Gastroesophageal sphincter (tissue), 4 donors: ENCODE measurements at regions not wholly inside any gene's neighbourhood (a gene's known extent, or its start where the extent isn't known, plus 50 kb on each side); places are given as distances from the start of the nearest gene placed in this dataset.
"Not testable (repeated sequence)": the region's sequence is repeated elsewhere in the genome, so short reads cannot be mapped to it uniquely, and the experiment has no call there.

ENCODE experiments used
- ATAC-seq: fragments of 150-250 bp; one replicate; pipeline ENCODE4 v1.9.1; 2016; ENCODE audit warnings: mild to moderate bottlenecking, moderate library complexity
- H3K27ac ChIP-seq, 4 donors: fragments of 200-600 bp; sonication (generic) in 3 of 4; 1 replicate in 3 of 4; 2 replicates in 1 of 4; pipeline ENCODE4 v1.5.1; 2016 to 2019
- H3K27me3 ChIP-seq: fragments of 200-600 bp; sonication (generic); one replicate; pipeline ENCODE4 v1.5.1; 2019
- H3K36me3 ChIP-seq, 2 donors: fragments of 200-600 bp; sonication (generic); one replicate each; pipeline ENCODE4 v1.5.1; 2019; ENCODE audit warnings: control low read depth in 1 of 2
- H3K4me1 ChIP-seq, 3 donors: fragments of 200-600 bp; sonication (generic); 1 replicate in 2 of 3; 2 replicates in 1 of 3; pipeline ENCODE4 v1.5.1; 2016 to 2019; ENCODE audit warnings: control low read depth in 2 of 3
- H3K4me3 ChIP-seq, 2 donors: fragments of 200-600 bp; sonication (generic); one replicate each; pipeline ENCODE4 v1.5.1; 2019; ENCODE audit warnings: mild to moderate bottlenecking in 1 of 2, moderate library complexity in 1 of 2
- H3K9me3 ChIP-seq, 3 donors: fragments of 200-600 bp; sonication (generic); one replicate each; pipeline ENCODE4 v1.5.1; 2017 to 2019; ENCODE audit warnings: control low read depth in 2 of 3
- EP300 ChIP-seq: sonication (generic); formaldehyde crosslinking; IDR thresholded peaks from one replicate; pipeline ENCODE4 v1.6.1; 2017; ENCODE audit warnings: antibody characterized with exemption, mild to moderate bottlenecking
- POLR2A ChIP-seq, 2 donors: fragments of 450-650 bp; IDR thresholded peaks; one replicate each; pipeline ENCODE4 v1.6.1; 2017; ENCODE audit warnings: antibody characterized with exemption in 2 of 2, mild to moderate bottlenecking in 2 of 2, moderate library complexity in 1 of 2
- POLR2AphosphoS5 ChIP-seq: sonication (generic); formaldehyde crosslinking; IDR thresholded peaks from one replicate; pipeline ENCODE4 v1.6.1; 2017; ENCODE audit warnings: antibody characterized with exemption
- WGBS, 2 donors: methylation state at CpG; one replicate each; pipeline ENCODE4 v1.1.5; 2018; ENCODE audit warnings: low coverage in 1 of 2; 5-methylcytosine and 5-hydroxymethylcytosine counted together
- TF ChIP-seq, protein P1 (sequence below), 4 experiments: fragments of 200-600 bp in 2 of 4; fragments of 450-650 bp in 2 of 4; sonication (generic) in 1 of 4; IDR thresholded peaks; one replicate each; pipeline ENCODE4 v1.5.1; 2017 to 2019; ENCODE audit warnings: antibody characterized with exemption in 4 of 4, mild to moderate bottlenecking in 2 of 4, moderate library complexity in 2 of 4

DNA sequence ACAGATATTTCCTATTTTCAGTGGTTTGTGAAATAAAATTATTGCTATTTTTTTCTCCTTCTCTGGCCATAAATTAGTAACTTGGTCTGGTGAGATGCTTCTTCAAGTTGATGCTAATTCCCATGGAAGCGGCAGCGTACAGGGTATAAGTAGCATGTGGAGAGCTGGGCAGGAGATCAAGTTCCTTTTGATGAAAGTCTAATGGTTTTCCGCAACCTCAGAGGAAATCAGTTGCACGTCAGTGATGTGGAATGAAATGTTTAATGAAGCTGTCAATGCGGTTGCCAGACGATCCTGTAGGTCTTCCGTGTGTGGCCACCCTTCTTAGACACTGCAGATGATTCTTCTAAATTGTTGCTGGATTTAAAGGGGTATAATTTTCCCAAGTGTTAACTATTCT is 236.4 kb upstream of the GRM3 start:
- no peak for ATAC-seq
- Histone ChIP-seq H3K9me3 (no peaks in the 10 kb centered on the region), H3K4me3 (no peak overlapping the region), H3K27me3 (no peaks in the 10 kb centered on the region), H3K36me3 (no peaks in the 10 kb centered on the region), H3K27ac (no peak overlapping the region), H3K4me1 (no peaks in the 10 kb centered on the region)
- TF ChIP-seq POLR2A (IDR thresholded peaks at IDR 0.05), result no peak
- WGBS, 2 donors, result 8 to 22% methylated on average over 6 to 7 of the region's 7 CpGs

DNA sequence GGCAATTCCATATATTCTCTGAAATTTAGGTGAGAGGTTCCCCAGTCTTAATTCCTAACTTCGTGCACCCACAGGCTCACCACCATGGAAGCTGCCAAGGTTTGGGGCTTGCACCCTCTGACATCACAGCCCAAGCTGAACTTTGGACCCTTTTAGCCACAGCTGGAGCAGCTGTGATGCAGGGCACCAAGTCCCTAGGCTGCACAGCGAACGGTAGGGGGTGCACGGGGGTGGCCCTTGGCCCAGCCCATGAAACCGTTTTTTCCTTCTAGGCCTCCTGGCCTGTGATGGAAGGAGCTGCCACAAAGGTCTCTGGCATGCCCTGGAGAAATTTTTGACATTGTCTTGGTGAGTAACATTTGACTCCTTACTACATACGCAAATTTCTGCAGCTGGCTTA is 251.9 kb upstream of the GRM3 start:
- WGBS, 2 donors, result 81 to 82% methylated on average over 5 to 6 of the region's 6 CpGs
- Histone ChIP-seq H3K27ac (no peak overlapping the region), H3K4me1 (no peaks in the 10 kb centered on the region), H3K4me3 (no peak overlapping the region), H3K27me3 (no peaks in the 10 kb centered on the region), H3K36me3 (no peaks in the 10 kb centered on the region), H3K9me3 (peaks cover 0 to 6% (median 0%) of the 10 kb centered on the region in 3 donors)
- ATAC-seq, result no peak
- TF ChIP-seq EP300, result no peak
- no peak for TF ChIP-seq POLR2A (IDR thresholded peaks at IDR 0.05)
- TF ChIP-seq, protein P1, sequence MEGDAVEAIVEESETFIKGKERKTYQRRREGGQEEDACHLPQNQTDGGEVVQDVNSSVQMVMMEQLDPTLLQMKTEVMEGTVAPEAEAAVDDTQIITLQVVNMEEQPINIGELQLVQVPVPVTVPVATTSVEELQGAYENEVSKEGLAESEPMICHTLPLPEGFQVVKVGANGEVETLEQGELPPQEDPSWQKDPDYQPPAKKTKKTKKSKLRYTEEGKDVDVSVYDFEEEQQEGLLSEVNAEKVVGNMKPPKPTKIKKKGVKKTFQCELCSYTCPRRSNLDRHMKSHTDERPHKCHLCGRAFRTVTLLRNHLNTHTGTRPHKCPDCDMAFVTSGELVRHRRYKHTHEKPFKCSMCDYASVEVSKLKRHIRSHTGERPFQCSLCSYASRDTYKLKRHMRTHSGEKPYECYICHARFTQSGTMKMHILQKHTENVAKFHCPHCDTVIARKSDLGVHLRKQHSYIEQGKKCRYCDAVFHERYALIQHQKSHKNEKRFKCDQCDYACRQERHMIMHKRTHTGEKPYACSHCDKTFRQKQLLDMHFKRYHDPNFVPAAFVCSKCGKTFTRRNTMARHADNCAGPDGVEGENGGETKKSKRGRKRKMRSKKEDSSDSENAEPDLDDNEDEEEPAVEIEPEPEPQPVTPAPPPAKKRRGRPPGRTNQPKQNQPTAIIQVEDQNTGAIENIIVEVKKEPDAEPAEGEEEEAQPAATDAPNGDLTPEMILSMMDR (IDR thresholded peaks at IDR 0.05), result no peak
- no peak for TF ChIP-seq POLR2AphosphoS5

DNA sequence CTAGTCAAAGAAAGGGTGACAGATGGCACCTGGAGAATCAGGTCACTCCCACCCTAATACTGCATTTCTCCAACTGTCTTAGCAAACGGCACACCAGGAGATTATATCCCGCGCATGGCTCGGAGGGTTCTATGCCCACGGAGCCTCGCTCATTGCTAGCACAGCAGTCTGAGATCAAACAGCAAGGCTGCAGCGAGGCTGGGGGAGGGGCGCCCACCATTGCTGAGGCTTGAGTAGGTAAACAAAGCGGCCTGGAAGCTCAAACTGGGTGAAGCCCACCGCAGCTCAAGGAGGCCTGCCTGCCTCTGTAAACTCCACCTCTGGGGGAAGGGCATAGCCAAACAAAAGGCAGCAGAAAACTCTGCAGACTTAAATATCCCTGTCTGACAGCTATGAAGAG is 268.1 kb upstream of the GRM3 start:
- H3K36me3 ChIP-seq, ATAC-seq, H3K27me3 ChIP-seq, H3K4me3 ChIP-seq, H3K4me1 ChIP-seq, H3K27ac ChIP-seq: not testable (repeated sequence)
- H3K9me3 ChIP-seq, result peaks cover 0 to 21% (median 0%) of the 10 kb centered on the region in 3 donors
- no CpG with 5 or more reads among the region's 10 CpGs for WGBS, 2 donors

DNA sequence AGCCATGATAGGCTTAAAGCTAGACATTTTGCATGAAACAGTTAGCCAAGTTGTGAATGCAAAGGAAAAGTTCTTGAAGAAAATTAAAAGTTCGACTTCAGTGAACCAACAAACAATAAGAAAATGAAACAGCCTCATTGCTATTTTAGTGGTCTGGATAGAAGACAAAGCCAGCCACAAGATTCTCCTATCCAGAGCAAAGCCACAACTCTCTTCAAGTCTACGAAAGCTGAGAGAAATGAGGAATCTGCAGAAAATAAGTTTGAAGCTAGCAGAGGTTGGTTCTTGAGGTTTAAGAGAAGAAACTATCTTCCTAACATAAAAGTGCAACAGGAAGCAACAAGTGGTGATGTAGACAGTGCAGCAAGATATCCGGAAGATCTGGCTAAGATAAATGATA is 271.4 kb upstream of the GRM3 start:
- no peaks in the 10 kb centered on the region for H3K36me3 ChIP-seq
- H3K9me3 ChIP-seq, result peaks cover 0 to 8% (median 0%) of the 10 kb centered on the region in 3 donors
- H3K4me1 ChIP-seq, result no peaks in the 10 kb centered on the region
- WGBS, 2 donors, result 68 to 76% methylated on average over 3 of the region's 3 CpGs
- TF ChIP-seq, protein P1 (IDR thresholded peaks at IDR 0.05), result no peak
- no peak for ATAC-seq
- no peak overlapping the region for H3K4me3 ChIP-seq
- H3K27me3 ChIP-seq, result no peaks in the 10 kb centered on the region
- H3K27ac ChIP-seq, result no peak overlapping the region

DNA sequence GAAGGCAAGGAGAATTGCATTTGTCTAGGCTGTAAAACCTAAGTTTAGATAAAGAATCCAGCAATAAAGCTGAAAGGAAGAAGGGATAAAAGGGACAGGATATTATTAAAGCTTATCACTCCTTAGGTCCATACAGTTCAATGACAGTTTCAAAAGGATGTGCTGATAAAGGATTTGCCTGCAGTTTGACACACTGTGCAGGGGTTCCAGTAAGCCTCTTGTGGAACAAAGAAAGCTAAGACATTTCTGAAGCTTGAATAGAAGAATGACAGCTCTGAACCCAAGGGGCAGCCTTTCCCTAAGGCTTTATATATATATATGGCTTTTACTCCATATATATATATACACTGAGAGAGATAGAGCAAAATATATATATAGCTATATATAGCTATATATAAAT is 276.8 kb upstream of the GRM3 start:
- Histone ChIP-seq H3K4me3 (no peak overlapping the region), H3K9me3 (no peaks in the 10 kb centered on the region), H3K27me3 (no peaks in the 10 kb centered on the region), H3K36me3 (no peaks in the 10 kb centered on the region), H3K27ac (no peak overlapping the region), H3K4me1 (no peaks in the 10 kb centered on the region)
- TF ChIP-seq, protein P1 (IDR thresholded peaks at IDR 0.05), result no peak
- TF ChIP-seq EP300 (no peak), POLR2A (IDR thresholded peaks at IDR 0.05) (no peak), POLR2AphosphoS5 (no peak)
- ATAC-seq, result no peak

DNA sequence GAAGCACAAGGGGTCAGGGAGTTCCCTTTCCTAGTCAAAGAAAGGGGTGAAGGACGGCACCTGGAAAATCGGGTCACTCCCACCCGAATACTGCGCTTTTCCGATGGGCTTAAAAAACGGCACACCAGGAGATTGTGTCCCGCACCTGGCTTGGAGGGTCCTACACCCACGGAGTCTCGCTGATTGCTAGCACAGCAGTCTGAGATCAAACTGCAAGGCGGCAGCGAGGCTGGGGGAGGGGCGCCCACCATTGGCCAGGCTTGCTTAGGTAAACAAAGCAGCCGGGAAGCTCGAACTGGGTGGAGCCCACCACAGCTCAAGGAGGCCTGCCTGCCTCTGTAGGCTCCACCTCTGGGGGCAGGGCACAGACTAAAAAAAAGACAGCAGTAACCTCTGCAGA is 303.3 kb upstream of the GRM3 start:
- no CpG with 5 or more reads among the region's 14 CpGs for WGBS, 2 donors
- H3K27me3 ChIP-seq, H3K4me1 ChIP-seq, H3K36me3 ChIP-seq, H3K9me3 ChIP-seq, ATAC-seq, H3K27ac ChIP-seq, H3K4me3 ChIP-seq: not testable (repeated sequence)

DNA sequence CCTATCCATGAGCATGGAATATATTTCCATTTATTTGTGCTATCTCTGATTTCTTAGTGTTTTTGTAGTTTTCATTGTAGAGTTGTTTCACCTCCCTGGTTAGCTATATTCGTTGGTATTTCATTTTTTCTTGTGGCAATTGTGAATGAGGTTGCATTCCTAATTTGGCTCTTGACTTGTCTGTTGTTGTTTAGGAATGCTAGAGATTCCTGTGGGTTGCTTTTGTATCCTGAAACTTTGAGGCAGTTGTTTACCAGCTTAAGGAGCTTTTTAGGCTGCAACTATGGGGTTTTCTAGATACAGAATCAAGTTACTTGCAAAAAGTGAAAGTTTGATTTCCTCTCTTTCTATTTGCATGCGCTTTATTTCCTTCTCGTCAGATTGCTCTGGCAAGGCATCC is 304.7 kb upstream of the GRM3 start:
- no peak for ATAC-seq
- Histone ChIP-seq H3K27me3 (no peaks in the 10 kb centered on the region), H3K4me1 (no peaks in the 10 kb centered on the region), H3K4me3 (no peak overlapping the region), H3K27ac (no peak overlapping the region), H3K36me3 (no peaks in the 10 kb centered on the region), H3K9me3 (no peaks in the 10 kb centered on the region)
- TF ChIP-seq EP300, result no peak
- TF ChIP-seq, protein P1 (IDR thresholded peaks at IDR 0.05), result no peak
- no peak for TF ChIP-seq POLR2AphosphoS5
- no peak for TF ChIP-seq POLR2A (IDR thresholded peaks at IDR 0.05)
- 82 to 83% methylated on average over 2 to 3 of the region's 3 CpGs for WGBS, 2 donors
